ENCODE measurements at regions not wholly inside any gene's neighbourhood (a gene's known extent, or its start where the extent isn't known, plus 50 kb on each side); places are given as distances from the start of the nearest gene placed in this dataset.
"Not testable (repeated sequence)": the region's sequence is repeated elsewhere in the genome, so short reads cannot be mapped to it uniquely, and the experiment has no call there.

- peaks cover 3% of the 10 kb centered on the region for H3K9me3 Mint-ChIP-seq
- H3K4me3 Mint-ChIP-seq: no peak overlapping the region
- H3K27ac Mint-ChIP-seq: no peak overlapping the region
- H3K27me3 Mint-ChIP-seq: no peaks in the 10 kb centered on the region
- no peak for TF ChIP-seq CTCF (conservative IDR thresholded peaks at IDR 0.05)
- no peak for DNase-seq (ENCODE audit: extremely low spot score, unreplicated experiment)
- no peaks in the 10 kb centered on the region for H3K36me3 Mint-ChIP-seq
- H3K4me1 Mint-ChIP-seq (ENCODE audit: unreplicated experiment): peaks cover 11% of the 10 kb centered on the region
Measured at GRCh38 chr7:68217426-68217825, 1220.8 kb downstream of the TYW1 start.

GRCh38 chr7:68218461-68218860 is 1221.8 kb downstream of the TYW1 start:
- Mint-ChIP-seq H3K27me3 (no peaks in the 10 kb centered on the region), H3K4me3 (no peak overlapping the region), H3K36me3 (no peaks in the 10 kb centered on the region), H3K4me1 (ENCODE audit: unreplicated experiment) (peaks cover 12% of the 10 kb centered on the region), H3K9me3 (peaks cover 3% of the 10 kb centered on the region), H3K27ac (no peak overlapping the region)
- DNase-seq (ENCODE audit: extremely low spot score, unreplicated experiment): no peak
- no peak for TF ChIP-seq CTCF (conservative IDR thresholded peaks at IDR 0.05)

- Mint-ChIP-seq H3K9me3 (peaks cover 3% of the 10 kb centered on the region), H3K4me1 (ENCODE audit: unreplicated experiment) (peaks cover 15% of the 10 kb centered on the region), H3K4me3 (no peak overlapping the region), H3K27ac (no peak overlapping the region), H3K36me3 (no peaks in the 10 kb centered on the region), H3K27me3 (no peaks in the 10 kb centered on the region)
- no peak for DNase-seq (ENCODE audit: extremely low spot score, unreplicated experiment)
- TF ChIP-seq CTCF (conservative IDR thresholded peaks at IDR 0.05): no peak
Measured at GRCh38 chr7:68222311-68222710, 1225.7 kb downstream of the TYW1 start.

- Mint-ChIP-seq H3K27me3 (no peaks in the 10 kb centered on the region), H3K36me3 (no peaks in the 10 kb centered on the region), H3K9me3 (no peaks in the 10 kb centered on the region), H3K4me1 (ENCODE audit: unreplicated experiment) (peaks cover 15% of the 10 kb centered on the region), H3K4me3 (peak overlapping the region; percentile 70), H3K27ac (peak overlapping the region; percentile 61)
- DNase-seq (ENCODE audit: extremely low spot score, unreplicated experiment): no peak
- no peak for TF ChIP-seq CTCF (conservative IDR thresholded peaks at IDR 0.05)
Measured at GRCh38 chr7:68224041-68224741, 1227.6 kb downstream of the TYW1 start.

- H3K27ac Mint-ChIP-seq; H3K9me3 Mint-ChIP-seq; H3K36me3 Mint-ChIP-seq; H3K4me1 Mint-ChIP-seq (ENCODE audit: unreplicated experiment); DNase-seq (ENCODE audit: extremely low spot score, unreplicated experiment); H3K27me3 Mint-ChIP-seq; H3K4me3 Mint-ChIP-seq: not testable (repeated sequence)
Measured at GRCh38 chr7:68231011-68231410, 1234.4 kb downstream of the TYW1 start.

GRCh38 chr7:68235937-68236336 is 1239.3 kb downstream of the TYW1 start:
- no peak overlapping the region for H3K4me3 Mint-ChIP-seq

More at GRCh38 chr7:68235937-68236336, 1239.3 kb downstream of the TYW1 start:
- DNase-seq (ENCODE audit: extremely low spot score, unreplicated experiment): no peak
- H3K36me3 Mint-ChIP-seq: peaks cover 3% of the 10 kb centered on the region
- peaks cover 5% of the 10 kb centered on the region for H3K9me3 Mint-ChIP-seq
- H3K27ac Mint-ChIP-seq: no peak overlapping the region
- TF ChIP-seq CTCF (conservative IDR thresholded peaks at IDR 0.05): no peak
- no peaks in the 10 kb centered on the region for H3K27me3 Mint-ChIP-seq
- peaks cover 4% of the 10 kb centered on the region for H3K4me1 Mint-ChIP-seq (ENCODE audit: unreplicated experiment)

Measured in type B pancreatic cell (in vitro differentiated cells).